GDM1 (cell line): ENCODE measurements at regions not wholly inside any gene's neighbourhood (a gene's known extent, or its start where the extent isn't known, plus 50 kb on each side); places are given as distances from the start of the nearest gene placed in this dataset.
"Not testable (repeated sequence)": the region's sequence is repeated elsewhere in the genome, so short reads cannot be mapped to it uniquely, and the experiment has no call there.

Experiments
- DNase-seq: peaks from one replicate; lab custom pipeline; 2025; lab: John Stamatoyannopoulos, UW

DNA sequence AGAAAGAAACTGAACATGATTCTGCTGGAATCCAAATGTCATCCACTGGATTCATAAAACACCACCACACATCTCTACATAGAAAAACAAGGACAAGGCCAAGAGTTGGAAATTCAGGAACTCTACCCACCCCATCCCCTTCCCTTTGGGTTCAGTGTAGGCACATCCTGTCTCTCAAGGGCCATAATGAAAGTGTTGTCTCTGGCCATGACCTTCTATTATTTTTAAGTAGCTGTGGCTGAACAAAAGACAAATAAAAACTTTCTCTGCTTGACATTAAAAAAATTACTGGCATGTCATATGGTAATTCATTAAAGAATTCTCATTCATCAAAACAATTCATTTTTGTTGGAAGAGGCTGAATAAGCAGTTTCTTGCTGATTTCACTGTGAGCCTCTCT lies 54.9 kb upstream of the ZBTB18 start:
- no peak for DNase-seq

DNA sequence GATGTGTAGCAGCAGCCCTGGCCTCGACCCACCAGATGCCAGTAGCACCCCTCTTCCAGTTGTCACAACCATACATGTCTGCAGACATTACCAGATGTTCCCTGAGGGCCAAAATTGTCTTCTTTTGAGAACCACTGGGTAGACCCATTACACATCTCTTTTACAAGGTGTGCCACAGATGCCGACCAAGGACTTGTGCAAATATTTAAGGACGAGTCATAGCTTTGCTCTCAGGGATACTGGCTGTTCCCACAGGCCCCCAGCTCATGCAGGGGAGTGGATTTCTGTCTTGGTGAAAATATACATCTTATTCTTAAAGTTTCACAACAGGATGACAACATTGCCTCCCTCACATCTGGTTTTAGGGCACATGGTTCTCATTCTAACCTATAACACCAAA lies 59.4 kb upstream of the ZBTB18 start:
- no peak for DNase-seq

DNA sequence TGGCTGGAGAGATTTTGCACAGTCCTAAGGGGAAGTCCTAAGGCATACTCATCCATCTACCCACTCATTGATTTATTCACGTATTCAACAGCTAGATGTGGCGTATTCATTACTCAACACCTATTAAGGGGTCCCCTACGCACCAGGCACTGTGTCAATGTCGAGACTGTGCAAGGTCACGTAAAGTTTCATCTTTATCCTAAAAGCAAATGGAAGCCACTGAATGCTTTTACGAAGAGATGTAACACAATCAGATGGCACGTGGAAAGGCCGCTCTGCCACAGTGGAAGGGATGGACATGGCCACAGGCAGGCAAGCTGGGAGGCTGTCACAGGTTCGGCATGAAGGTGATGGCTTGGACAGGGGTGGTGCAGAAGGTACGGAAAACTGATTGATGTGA lies 66.3 kb upstream of the ZBTB18 start:
- no peak for DNase-seq

DNA sequence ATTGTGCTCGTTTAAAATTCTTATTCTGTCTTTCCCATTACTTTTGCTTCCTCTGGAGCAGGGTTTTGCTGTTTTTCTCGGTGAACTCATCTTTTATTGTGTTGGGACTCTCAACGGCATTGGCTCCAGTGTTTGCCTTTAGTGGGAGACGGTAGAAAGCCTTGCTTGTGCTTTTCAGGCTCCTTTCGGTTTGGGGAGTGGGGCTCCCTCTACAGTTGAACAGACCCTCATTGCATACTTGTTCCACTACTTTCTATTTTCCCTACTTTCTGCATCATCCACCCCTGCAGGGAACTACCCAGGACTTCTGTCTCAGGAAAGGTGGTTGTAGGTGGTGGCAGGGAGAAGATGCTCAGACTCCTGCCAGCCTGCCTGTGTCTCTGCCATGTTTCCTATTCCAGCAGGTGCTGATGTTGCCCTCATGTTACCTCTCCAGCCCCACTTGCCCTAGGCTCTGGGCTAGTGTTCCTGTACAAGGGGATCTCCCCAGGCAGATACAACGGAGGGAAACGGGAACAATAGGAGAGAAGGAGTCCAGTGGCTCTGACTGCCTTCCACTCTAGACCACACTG lies 68.5 kb upstream of the ZBTB18 start:
- no peak for DNase-seq

DNA sequence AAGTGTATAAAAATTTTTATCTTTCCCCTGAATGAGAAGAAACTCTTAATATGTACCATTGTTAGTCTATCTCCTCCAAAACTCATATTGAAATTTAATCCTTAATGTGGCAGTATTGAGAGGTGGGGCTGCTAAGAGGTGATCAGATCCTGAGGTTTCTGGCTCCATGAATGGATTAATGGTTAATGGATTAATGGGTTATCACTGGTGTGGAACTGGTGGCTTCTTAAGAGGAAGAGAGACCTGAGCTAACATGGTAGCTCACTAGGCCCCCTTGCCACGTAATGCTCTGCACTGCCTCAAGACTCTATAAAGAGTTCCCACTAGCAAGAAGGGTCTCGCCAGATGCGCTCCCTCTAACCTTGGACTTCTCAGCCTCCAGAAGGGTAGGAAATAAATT lies 70.6 kb upstream of the ZBTB18 start:
- no peak for DNase-seq

DNA sequence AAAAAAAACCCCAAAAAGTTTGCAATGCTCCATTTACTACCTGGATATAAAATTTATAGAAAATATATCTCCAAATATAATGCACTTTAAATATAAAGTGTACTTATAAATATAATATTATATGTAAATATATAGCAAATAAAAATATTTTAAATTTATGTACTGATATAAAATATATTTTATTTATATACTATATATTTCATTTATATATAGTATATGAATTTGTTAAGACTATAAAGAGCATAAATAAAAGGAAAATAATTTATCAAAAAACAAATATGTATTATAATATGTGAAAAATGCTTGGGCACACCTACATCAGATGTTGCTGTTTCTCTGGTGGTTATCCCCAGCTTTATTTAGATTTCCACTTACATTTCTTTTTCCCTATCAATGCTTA lies 71.0 kb upstream of the ZBTB18 start:
- DNase-seq = no peak

DNA sequence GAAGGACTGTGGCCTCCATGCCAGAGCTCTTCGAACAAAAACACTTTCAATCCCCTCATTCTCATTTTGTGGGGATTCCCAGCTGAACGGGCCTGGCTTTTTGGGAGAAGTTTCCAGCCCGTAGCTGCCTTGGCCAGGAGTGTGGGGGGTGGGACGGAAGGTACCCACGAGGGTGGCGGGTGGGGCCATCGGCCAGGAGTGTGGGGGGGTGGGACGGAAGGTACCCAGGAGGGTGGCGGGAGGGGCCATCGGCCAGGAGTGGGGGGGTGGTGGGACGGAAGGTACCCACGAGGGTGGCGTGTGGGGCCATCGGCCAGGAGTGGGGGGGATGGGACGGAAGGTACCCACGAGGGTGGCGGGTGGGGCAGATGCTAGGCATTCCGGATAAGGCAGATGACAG lies 71.7 kb upstream of the ZBTB18 start:
- DNase-seq = no peak

DNA sequence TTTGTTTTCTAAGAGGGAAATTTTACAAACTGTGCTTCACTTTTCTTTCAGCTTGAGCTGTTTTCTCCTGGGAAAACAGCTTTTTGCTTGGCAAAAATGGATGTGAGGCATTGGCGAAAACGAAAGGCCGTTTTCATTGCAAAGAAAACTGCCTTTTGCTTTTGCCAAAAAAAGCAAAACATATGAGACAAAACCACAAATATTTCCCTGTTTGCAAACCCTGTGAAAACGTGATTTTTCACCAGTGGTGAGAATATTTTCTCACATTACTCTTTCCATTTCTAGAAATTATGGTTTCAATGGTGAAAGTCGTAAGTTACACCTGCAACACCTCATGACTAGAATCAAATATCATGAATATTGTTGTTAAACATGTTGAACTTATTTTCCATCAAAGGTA lies 74.0 kb upstream of the ZBTB18 start:
- no peak for DNase-seq

DNA sequence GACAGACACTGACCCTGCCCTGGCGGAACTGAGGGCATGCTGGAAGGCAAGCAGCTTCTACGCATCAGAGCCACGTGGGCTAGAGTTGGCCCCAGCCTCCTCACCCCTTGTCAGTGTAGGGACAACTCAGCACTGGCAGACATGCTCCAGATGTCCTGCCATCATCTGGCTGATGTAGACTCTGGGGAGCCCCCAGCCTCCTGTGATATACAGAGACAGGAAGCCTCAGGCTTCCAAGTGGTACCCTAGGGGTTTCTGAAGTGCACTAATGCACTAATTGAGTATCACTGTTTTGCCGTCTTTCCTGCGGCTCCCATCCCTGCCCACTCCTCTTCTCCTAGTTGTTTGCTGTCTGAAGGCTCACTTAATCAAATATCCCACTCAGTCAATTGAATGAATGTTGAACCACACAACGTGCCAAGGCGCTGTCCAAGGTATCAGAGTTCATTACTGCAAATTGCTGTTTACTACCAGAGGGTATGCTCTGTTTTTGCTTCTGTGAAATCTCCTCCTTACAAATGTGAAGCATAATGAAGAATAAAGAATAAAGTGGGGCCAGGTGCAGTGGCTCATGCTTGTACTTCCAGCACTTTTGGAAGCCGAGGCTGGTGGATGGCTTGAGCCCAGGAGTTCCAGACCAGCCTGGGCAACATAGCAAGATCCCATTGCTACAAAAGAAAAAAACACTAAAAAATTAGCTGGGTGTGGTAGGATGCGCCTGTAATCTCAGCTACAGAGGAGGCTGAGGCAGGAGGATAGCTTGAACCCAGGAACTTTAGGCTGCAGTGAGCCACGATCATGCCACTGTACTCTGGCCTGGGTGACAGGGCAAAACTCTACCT lies 76.4 kb upstream of the ZBTB18 start:
- no peak for DNase-seq

DNA sequence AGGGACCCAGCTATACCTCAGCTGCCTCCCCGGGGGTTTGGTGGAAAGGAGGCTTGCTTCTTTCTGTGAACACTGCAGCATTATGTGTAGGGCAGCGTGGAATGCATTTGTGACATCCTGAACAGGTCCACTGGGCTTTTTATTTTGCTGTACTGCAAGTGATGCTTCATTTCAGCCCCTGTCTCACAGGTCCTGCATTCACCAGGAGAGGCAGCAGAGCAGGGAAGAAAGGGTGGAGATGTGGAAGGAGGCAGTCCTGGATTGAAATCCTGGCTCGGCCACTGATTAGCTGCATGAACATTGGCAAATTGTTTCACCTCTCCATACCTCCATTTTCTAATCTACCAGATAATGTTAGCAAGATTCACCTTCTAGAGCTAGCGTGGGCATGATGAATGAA lies 77.9 kb upstream of the ZBTB18 start:
- DNase-seq = no peak

DNA sequence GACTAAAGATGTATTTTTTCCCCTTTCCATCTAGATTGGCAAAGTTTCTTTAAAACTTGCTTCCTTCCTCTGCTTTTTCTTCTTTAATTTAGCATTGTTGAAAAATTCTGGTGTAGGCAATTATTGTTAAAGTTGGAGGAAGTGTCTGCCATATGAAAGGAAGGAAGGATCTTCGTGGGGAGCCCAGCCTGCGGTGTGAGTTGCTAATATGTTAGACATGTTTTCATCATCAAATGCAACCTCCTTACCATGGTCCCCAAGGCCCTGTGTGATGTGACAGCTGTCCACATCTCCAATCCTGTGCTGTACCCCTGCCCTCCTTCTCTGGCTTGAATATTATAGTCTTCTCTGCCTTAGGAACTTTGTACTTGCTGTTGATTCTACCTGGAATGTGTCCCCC lies 81.0 kb upstream of the ZBTB18 start:
- peak; percentile 49 for DNase-seq

DNA sequence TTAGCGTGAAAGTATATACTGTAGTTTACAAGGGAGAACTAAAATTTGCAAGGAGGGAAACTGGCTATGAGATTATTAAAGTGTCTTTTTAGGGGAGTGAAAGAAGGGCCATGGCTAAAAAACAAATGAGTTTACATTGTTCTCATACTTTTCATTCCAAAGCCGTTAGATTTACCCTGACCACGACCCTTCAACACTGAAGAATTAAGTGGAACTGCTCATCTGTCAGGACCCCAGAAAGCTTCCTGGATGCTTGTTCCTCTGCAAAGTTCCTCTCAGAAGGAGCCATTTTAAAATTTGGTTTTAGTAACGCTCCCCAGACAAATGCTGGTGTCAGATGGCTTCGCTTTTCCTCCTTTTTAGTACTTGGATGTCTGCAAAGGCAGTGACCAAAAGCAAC lies 82.7 kb upstream of the ZBTB18 start:
- no peak for DNase-seq

DNA sequence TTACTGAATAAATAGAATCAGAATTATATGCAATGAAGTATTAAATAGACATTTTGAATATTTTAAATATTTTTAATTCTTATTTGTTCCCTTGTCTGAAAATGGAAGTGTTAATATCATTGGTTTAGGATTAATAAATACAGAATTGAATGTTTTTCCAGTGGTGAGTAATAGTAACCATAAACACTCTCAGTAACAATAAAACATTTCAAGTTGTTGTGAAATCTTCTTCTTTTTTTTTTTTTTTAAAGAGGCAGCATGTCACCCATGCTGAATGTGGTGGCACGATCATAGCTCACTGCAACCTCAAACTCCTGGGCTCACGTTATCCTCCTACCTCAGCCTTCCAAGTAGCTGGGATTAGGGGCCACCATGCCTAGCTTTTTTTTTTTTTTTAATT lies 86.2 kb upstream of the ZBTB18 start:
- no peak for DNase-seq

DNA sequence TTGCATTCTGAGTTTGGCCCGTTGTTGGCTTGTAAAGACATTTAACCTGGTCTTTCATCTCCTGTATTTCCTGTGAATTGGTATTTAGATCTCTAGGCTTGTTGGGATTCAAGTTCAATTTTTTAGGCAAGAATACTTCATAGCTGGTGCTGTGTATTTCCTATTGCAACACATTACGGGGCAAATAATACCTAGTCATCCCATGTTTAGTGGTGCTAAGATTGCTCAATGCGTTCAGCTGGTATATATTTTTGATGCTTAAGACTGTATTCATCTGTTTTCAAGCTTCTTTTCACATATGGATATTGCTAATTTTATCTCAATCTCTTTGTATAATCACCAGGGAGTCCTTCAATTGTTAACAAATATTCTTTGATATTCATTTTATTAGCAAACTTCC lies 87.5 kb upstream of the ZBTB18 start:
- DNase-seq = no peak

DNA sequence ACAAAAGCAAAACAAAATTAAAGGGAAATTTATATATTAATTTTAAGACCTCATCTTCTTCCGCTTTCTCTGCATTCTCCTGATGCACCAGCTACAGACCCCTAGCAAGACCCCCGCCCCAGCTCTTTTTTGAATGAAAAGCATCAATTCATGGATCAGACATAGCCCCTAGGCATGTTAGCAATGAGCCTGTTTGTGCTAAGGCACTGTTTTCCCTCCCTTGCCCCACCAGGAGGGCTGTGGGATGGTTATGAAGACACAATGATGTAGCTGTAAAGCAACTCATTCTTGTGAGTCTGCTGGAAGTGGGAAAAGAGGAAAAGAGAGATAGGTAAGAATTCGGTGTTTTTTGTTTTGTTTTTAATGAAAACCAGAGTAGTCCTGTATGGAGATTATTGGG lies 88.5 kb upstream of the ZBTB18 start:
- DNase-seq = no peak

DNA sequence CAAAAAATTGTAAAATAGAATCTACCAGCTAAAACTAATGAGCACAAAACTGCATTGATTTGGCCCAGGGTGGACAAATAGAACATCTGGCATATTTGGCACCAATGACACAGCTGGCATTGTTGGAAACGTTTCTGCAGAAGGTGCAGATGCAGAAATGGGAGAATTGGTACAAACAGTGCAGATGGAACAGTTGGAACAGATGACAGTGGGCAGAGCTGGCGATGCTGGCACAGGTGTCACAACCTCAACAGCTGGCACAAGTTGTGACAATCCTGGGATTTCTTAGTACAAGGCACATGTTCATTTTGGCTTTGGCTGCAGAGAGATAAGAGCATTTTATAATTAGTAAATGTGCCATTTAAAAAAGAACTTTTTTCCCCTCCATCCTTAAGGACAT lies 91.1 kb upstream of the ZBTB18 start:
- no peak for DNase-seq

DNA sequence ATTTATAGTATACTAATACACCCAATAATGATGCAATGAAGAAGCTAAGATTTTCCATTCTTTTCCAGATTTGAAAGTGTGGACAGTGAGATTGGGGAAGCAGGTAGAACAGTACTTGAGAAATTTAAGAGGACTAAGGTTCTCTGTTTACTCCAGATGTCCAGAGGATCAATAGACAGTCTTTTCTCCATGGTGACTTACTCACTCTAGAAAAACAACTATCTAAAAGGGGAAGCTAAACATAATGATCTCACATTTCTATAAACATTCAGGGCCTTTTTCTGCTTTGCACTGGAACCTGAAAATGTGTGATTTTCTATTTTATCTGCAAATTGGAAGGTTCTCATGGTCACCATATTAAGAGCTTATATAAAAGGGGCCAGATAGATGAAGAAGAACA lies 93.9 kb upstream of the ZBTB18 start:
- no peak for DNase-seq

DNA sequence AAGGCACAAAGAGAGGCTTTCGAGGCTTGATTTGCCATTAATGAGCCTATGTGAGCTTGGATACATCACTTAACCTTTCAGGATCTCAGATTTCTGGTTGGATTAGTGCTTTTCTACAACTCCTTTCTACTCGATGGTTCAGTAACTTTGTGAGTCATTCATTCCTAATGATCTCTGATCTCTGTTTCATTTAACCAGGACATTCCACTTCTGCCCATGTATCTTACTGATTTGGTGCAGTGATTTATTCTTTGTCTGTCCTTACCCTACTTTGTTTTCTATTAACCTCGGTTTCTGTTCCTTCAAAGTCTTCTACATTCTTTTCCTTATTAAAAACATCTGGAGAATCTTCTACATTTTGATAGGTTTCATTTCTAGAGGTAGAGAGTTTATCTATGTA lies 94.6 kb upstream of the ZBTB18 start:
- DNase-seq = no peak

DNA sequence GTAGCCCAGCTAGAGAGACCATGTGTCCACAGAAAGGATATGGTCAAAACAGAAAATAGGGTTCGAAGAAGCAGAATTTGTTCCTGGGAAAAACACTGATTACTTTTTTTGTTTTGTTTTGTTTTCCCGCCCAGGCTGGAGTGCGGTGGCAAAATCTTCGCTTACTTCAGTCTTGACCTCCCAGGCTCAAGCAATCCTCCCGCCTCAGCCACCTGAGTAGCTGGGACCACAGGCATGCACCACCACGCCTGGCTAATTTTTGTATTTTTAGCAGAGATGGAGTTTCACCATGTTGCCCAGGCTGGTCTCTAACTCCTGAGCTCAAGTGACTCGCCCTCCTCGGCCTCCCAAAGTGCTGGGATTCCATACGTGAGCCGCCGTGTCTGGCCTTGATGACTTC lies 99.9 kb upstream of the ZBTB18 start:
- DNase-seq = not testable (repeated sequence)

DNA sequence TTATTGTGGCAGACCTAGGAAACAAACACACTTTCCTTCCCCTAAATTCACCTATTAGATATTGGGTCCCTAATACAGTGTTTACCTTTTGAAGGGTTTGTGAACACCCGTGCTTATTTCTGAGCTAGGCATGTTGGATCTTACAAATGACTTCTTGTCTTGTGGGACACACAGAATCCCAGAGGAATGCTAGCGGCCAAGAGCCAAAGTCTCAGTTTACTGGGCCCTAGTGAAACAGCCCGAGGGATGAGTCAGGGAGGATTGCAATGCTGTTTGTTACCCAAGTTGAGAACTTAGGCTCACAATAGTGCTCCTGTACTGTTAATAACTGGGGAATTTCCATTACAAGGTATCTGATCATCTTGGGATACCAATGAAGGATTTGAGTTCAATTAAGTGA lies 100.1 kb upstream of the AKT3 start:
- DNase-seq = no peak

DNA sequence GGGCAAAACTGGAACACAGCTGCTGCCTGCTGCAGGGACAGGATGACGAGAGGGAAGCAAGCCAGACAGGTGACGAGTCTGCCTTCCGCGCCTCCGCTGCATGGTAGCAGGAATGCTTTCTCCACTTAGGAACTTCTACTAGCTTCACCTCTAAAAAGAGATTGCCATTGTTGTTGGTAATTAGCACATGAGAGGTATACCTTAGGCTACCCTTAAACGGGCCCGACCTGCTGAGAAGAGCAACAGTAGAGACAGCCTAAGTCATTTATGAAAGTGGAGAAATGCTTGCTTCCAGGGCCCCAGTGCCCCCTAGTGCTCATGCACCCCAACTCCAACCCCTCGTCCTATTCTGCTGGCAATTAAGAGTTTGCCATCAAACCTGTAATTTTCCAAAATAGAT lies 96.9 kb upstream of the AKT3 start:
- DNase-seq = peak; percentile 25

DNA sequence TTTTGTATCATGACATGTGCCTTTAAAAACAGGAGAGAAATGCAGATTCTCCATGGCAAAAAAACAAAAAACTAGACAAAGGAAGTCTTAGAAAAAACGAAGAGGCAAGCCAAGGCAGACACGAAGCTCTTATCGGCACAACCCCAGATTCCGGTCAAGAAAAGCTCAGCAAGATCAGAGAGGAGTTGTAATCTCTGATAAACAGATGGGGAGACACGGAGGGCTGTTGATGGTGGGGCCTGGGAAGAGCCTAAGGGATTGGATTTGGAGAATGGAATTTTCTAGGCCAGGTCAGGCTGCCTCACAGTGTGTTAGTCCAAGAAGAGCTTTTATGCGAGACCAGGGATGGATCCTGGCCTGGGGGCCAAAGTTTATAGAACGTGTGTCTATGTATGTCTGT lies 96.2 kb upstream of the AKT3 start:
- DNase-seq = no peak

DNA sequence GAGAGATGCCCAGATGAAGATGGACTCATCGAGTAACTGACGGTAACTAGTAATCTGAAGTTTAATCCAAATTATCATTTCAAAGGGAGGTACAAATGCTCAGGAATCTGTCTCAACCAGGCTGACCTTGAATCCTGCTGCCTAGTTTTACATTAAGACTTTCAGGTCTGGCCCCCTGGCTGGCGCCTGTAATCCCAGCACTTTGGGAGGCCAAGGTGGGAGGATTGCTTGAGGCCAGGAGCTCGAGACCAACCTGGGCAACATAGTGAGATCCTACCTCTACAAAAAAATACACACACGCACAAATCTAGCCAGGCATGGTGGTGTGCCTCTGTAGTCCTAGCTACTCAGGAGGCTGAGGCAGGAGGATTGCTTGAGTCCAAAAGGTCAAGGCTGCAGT lies 95.7 kb upstream of the AKT3 start:
- DNase-seq = no peak
